ENCODE measurements at regions not wholly inside any gene's neighbourhood (a gene's known extent, or its start where the extent isn't known, plus 50 kb on each side); places are given as distances from the start of the nearest gene placed in this dataset.

DNA sequence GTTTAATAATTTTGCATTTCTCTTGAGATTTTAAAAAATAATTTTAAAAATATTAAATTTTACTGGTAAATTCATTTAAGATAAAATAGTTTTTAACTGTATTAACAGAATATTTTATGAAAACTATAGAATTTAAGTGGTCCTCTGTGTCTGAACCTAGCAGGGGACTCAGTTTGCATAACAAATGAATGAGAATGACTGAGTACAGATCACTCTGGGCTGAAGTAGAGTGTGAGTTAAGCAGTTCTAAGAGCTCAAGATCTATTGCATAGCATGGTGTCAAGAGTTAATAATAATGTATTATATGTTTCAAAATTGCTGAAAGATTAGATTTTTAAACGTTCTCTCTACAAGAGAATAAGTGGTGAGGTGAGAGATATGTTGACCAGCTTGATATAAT, 348.3 kb upstream of the SLITRK1 start:
- no peak overlapping the region for H3K4me3 ChIP-seq
- DNase-seq (no peak), ATAC-seq (ENCODE audit: low FRiP score in 2 of 2) (no peak)
- H3K9me3 ChIP-seq, result no peaks in the 10 kb centered on the region
- H3K27me3 ChIP-seq, result no peaks in the 10 kb centered on the region
- no peak overlapping the region for H3K27ac ChIP-seq
- no peaks in the 10 kb centered on the region for H3K4me1 ChIP-seq
- TF ChIP-seq POLR2A (IDR thresholded peaks at IDR 0.05) (no peak), EP300 (IDR thresholded peaks at IDR 0.05) (no peak), POLR2AphosphoS5 (IDR thresholded peaks at IDR 0.05) (no peak)
- TF ChIP-seq, protein P1, sequence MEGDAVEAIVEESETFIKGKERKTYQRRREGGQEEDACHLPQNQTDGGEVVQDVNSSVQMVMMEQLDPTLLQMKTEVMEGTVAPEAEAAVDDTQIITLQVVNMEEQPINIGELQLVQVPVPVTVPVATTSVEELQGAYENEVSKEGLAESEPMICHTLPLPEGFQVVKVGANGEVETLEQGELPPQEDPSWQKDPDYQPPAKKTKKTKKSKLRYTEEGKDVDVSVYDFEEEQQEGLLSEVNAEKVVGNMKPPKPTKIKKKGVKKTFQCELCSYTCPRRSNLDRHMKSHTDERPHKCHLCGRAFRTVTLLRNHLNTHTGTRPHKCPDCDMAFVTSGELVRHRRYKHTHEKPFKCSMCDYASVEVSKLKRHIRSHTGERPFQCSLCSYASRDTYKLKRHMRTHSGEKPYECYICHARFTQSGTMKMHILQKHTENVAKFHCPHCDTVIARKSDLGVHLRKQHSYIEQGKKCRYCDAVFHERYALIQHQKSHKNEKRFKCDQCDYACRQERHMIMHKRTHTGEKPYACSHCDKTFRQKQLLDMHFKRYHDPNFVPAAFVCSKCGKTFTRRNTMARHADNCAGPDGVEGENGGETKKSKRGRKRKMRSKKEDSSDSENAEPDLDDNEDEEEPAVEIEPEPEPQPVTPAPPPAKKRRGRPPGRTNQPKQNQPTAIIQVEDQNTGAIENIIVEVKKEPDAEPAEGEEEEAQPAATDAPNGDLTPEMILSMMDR (IDR thresholded peaks at IDR 0.05), result no peak
- H3K36me3 ChIP-seq, result no peaks in the 10 kb centered on the region
- WGBS, 2 donors, result 20 to 25% methylated on average over 1 of the region's 1 CpG

DNA sequence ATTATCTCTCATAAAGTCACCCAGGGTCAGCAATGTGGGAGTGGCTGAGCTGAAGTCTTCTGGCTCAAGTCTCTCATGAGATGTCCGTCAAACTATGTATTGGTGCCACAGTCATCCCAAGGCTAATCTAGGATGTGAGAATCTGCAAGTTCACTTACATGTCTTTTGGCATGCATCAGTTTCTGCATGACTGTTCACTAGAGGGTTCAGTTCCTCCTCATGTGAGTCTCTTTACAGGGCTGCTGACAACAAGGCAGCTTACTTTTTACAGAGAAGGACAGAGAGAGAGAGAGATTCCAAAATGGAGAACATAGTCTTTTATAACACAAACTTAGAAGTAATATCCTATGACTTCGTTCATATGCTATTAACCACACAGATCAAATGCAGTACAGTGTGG, 328.8 kb upstream of the SLITRK1 start:
- TF ChIP-seq POLR2A (IDR thresholded peaks at IDR 0.05) (no peak), EP300 (IDR thresholded peaks at IDR 0.05) (no peak), POLR2AphosphoS5 (IDR thresholded peaks at IDR 0.05) (no peak)
- TF ChIP-seq, protein P1 (IDR thresholded peaks at IDR 0.05), result no peak
- Histone ChIP-seq H3K4me1 (no peaks in the 10 kb centered on the region), H3K36me3 (no peaks in the 10 kb centered on the region), H3K27ac (no peak overlapping the region), H3K4me3 (no peak overlapping the region), H3K9me3 (no peaks in the 10 kb centered on the region), H3K27me3 (no peaks in the 10 kb centered on the region)
- ATAC-seq (ENCODE audit: low FRiP score in 2 of 2) (no peak), DNase-seq (no peak)
- 84 to 85% methylated on average over 2 of the region's 2 CpGs for WGBS, 2 donors

DNA sequence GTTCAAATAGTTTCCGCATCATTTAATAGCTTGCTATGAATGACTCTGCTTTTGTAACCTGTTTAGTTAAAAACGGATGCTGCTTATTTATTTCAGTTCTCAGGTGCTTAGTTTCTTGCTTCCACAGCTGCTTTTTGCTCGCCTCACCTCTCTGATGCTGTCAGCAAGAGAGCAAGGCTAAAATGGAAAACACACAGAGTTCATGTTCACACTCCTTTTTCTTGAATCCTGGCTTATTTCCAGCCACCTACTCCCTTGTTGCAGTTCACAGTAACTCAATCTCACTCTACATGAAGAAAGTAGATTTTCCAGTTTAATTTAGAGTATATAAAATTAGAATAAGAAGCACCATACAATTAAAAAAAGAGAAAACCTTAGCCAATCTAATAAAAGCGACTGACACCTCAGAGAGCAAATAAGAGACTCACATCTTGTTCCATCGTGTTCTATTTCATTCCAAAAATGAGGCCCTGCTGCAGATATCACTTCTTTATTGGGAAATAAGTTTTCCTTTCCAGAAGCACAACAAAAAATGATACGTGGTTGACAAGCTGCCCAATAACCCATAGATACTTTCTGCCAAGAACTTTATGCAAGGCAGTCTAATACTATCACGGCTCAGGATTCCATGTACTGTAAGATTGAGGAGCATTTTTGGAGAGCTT, 326.1 kb upstream of the SLITRK1 start:
- Histone ChIP-seq H3K27ac (no peak overlapping the region), H3K4me3 (no peak overlapping the region), H3K36me3 (no peaks in the 10 kb centered on the region), H3K9me3 (no peaks in the 10 kb centered on the region), H3K4me1 (no peaks in the 10 kb centered on the region), H3K27me3 (no peaks in the 10 kb centered on the region)
- TF ChIP-seq, protein P1 (IDR thresholded peaks at IDR 0.05), result no peak
- TF ChIP-seq POLR2A (IDR thresholded peaks at IDR 0.05), result no peak
- TF ChIP-seq EP300 (IDR thresholded peaks at IDR 0.05), result no peak
- no peak for TF ChIP-seq POLR2AphosphoS5 (IDR thresholded peaks at IDR 0.05)
- ATAC-seq (ENCODE audit: low FRiP score in 2 of 2) (no peak), DNase-seq (no peak)
- WGBS, 2 donors, result 62 to 70% methylated on average over 7 of the region's 7 CpGs

DNA sequence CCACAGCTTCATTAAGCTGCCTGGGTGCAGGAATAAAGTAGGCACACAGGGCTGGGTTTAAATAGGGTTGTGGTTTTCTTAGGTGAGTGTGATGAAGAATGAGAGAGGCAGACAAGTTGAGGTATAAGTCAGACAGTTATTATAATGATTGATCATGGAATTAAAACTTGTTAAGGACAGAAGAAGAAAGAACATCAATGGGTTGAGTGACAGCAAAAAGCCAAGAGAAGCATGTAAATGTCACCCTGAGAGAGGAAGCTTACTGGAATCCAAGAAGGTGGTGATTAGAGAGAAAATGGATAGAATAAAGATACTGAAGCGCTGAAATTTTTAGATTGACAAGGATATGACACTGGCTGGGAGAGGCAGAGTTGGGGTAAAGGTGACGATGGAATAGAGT, 325.2 kb upstream of the SLITRK1 start:
- Histone ChIP-seq H3K27me3 (no peaks in the 10 kb centered on the region), H3K4me3 (no peak overlapping the region), H3K36me3 (no peaks in the 10 kb centered on the region), H3K27ac (no peak overlapping the region), H3K4me1 (no peaks in the 10 kb centered on the region), H3K9me3 (no peaks in the 10 kb centered on the region)
- no peak for DNase-seq
- no peak for TF ChIP-seq POLR2A (IDR thresholded peaks at IDR 0.05)
- TF ChIP-seq POLR2AphosphoS5 (IDR thresholded peaks at IDR 0.05), result no peak
- TF ChIP-seq EP300 (IDR thresholded peaks at IDR 0.05), result no peak
- TF ChIP-seq, protein P1 (IDR thresholded peaks at IDR 0.05), result no peak
- no peak for ATAC-seq (ENCODE audit: low FRiP score in 2 of 2)
- 91 to 98% methylated on average over 2 of the region's 2 CpGs for WGBS, 2 donors

DNA sequence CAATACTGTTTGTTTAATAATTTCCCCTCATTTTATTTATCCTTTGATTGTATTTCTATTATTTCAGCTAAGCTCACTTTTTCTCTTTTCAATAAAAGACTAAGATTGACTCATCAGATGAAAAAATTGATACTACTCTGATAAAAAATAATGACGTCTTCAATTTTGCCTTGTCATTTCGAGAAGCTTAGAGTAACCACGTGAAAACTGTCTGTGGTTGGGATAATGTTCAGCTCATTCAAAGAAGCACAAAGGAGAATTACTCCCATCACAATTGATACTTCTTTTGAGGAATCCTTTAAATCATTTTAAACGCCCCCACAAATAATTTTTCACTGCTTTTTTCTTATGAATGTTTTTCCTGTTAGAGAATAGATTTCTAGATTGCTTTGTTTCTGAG, 318.7 kb upstream of the SLITRK1 start:
- no peaks in the 10 kb centered on the region for H3K9me3 ChIP-seq
- no peaks in the 10 kb centered on the region for H3K4me1 ChIP-seq
- no peaks in the 10 kb centered on the region for H3K27me3 ChIP-seq
- H3K36me3 ChIP-seq, result no peaks in the 10 kb centered on the region
- H3K4me3 ChIP-seq, result no peak overlapping the region
- no peak overlapping the region for H3K27ac ChIP-seq
- TF ChIP-seq EP300 (IDR thresholded peaks at IDR 0.05) (no peak), POLR2AphosphoS5 (IDR thresholded peaks at IDR 0.05) (no peak), POLR2A (IDR thresholded peaks at IDR 0.05) (no peak)
- TF ChIP-seq, protein P1 (IDR thresholded peaks at IDR 0.05), result no peak
- DNase-seq (no peak), ATAC-seq (ENCODE audit: low FRiP score in 2 of 2) (no peak)
- WGBS, 2 donors, result 57 to 68% methylated on average over 4 of the region's 4 CpGs

All from upper lobe of left lung (tissue), 6 donors.